ENCODE measurements at regions not wholly inside any gene's neighbourhood (a gene's known extent, or its start where the extent isn't known, plus 50 kb on each side); places are given as distances from the start of the nearest gene placed in this dataset.
A peak's percentile ranks its signal among the peaks of the same experiment; 100 is the strongest.

DNA sequence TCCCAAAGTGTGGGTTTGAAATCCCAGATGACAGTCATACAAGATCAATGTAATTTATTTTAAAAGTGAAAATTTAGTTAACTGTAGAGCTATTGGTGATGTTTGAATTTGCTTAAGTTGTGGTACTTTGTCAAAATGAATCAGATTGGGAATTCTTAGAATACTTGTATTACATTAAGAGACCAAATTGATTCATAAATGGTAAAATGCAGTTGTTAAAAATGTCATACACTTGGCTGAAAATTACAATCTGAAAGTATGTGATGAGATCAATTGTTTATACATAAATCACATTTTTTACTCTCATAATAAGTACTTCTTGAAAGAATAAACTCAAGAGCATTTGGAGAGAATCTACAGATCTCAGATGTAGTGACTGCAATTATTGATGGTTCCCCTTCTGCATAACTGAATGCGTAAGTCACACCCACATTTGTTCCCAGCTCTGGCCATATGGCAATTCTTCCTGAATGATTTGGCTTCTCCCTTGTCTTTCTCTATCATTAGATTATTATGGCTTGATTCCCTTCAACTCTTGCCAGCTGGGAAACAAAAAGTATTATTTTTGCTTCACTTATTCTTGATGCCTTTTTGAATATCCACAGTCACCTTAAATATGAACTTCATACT lies 558.5 kb downstream of the CPS1 start:
- no peak for DNase-seq
- intact Hi-C loops (cut with micrococcal nuclease) = no loop called here
- ATAC-seq = no peak

DNA sequence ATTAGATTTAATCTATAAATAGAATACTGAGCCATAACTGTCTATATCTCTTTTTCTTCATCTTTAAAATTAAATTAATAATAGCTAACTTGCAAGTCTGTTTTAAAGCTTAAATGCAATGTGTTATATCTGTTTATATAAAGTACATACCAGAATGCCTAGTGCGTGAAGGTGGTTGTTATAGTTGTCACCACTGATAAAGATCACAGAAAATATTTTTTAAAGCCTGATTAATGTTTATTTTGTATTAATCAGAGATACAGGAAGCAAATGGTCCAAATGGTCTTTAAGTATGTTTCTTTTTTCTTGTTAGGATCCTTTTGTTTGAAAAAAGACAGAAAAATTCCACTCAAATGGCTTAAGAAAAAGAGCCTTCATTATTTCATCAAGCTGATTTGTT lies 560.6 kb downstream of the CPS1 start:
- intact Hi-C loops (cut with micrococcal nuclease) = no loop called here
- ATAC-seq (no peak), DNase-seq (no peak)

DNA sequence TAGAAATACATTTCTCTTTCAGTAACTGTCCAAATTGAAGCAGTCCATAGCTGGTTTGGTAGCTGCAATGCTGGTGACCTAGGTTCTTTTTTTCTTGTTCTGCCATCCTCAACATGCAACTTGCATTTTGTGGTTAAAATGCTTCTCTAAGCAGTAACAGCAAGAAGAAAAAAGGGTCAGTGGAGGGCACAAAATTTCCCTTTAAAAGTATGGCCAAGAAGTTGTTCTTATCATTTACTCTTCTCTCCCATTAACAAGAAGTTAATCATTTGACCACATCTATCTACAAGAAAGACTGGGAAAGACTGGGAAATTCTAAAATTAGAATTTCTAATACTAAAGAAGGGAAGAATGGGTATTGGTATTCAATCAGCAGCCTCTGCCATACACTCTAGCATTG lies 569.9 kb downstream of the CPS1 start:
- intact Hi-C loops (cut with micrococcal nuclease) = no loop called here
- DNase-seq (no peak), ATAC-seq (no peak)

DNA sequence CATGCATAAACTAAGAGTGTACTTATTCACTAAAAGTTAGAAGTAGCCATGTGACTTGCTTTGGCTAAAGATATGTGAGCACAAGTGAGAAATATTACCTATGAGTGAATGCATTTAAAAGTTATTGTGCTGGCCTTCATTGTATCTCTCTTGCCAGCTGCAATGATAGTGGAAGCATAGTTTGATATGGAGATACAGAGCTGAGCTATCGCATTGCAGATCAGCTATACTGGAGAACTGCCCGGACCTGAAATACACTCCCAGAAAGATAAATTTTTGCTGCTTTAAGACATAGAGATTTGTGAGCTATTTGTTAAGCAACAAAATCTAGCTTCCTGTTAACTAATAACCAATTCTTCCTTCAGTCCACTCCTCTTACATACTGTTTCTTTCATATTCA lies 571.1 kb downstream of the CPS1 start:
- DNase-seq = no peak
- ATAC-seq = no peak
- intact Hi-C loops (cut with micrococcal nuclease) = no loop called here

DNA sequence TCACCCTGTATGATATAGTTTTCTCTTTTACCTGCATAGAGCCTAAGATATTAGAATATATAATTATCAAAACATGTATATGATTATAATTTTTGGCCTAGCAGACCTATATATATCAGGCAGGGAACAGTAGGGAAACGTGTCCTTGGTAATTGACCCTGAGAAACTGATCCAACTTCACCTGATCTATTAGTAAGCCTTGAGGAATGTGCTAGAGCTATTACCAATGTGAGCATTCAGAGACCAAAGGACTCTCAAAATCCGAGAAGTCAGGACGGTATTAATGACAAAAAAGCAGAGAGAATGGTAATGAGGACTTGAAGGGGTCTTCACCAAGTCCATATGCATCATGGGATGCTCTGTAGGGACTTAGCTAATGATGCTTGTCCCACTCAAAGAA lies 571.9 kb downstream of the CPS1 start:
- intact Hi-C loops (cut with micrococcal nuclease) = no loop called here
- ATAC-seq (no peak), DNase-seq (no peak)

GRCh38 chr2:211129798-211130197 lies 573.4 kb downstream of the CPS1 start:
- intact Hi-C loops (cut with micrococcal nuclease) = no loop called here
- DNase-seq (no peak), ATAC-seq (no peak)

- intact Hi-C loops (cut with micrococcal nuclease) = no loop called here
- ATAC-seq (no peak), DNase-seq (no peak)
Observed at GRCh38 chr2:211132046-211132445, 575.6 kb downstream of the CPS1 start.

GRCh38 chr2:211132573-211132972 lies 576.2 kb downstream of the CPS1 start:
- DNase-seq (no peak), ATAC-seq (no peak)
- intact Hi-C loops (cut with micrococcal nuclease) = no loop called here

DNA sequence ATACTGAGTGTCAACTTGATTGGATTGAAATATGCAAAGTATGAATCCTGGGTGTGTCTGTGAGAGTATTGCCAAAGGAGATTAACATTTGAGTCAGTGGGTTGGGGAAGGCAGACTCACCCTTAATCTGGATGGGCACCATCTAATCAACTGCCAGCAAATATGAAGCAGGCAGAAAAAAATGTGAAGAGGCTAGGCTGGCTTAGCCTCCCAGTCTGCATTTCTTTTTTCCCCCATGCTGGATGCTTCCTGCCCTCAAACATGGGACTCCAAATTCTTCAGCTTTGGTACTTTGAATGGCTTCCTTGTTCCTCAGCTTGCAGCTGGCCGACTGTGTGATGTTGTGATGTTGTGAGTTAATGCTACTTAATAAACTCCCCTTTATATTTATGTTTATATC lies 577.4 kb downstream of the CPS1 start:
- DNase-seq (no peak), ATAC-seq (no peak)
- intact Hi-C loops (cut with micrococcal nuclease) = no loop called here

DNA sequence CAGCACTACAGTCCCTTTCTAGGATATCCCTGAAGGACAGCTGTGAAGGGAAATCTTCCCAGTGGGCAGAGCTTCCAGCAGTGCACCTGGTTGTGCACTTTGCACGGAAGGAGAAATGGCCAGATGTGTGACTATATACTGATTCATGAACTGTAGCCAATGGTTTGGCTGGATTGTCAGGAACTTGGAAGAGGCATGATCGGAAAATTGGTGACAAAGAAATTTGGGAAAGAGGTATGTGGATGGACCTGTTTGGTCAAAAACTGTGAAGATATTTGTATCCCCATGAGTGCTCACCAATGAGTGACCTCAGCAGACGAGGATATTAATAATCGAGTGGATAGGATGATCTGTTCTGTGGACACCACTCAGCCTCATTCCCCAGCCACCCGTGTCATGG lies 582.2 kb downstream of the CPS1 start:
- intact Hi-C loops (cut with micrococcal nuclease) = no loop called here
- ATAC-seq (no peak), DNase-seq (no peak)

GRCh38 chr2:211141646-211142045 lies 585.2 kb downstream of the CPS1 start:
- no peak for ATAC-seq
- no peak for DNase-seq

DNA sequence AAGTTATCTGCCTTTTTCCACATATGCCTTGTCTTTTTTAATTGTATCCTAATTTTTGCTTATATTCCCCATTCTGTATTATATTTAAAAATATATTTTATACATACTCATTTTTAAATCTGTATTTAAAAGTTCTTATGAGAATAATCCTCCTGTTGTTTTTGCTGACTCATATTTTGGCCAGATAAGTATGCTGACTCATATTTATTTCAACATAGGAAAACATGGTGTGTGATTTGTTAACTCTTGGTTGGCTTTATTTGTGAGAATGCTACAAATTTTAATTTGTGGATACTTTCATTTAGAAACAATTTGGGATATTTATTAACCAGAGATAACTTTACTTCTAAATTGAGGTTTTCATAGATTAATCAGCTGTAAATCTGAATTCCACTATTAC lies 587.7 kb downstream of the CPS1 start:
- intact Hi-C loops (cut with micrococcal nuclease) = no loop called here
- ATAC-seq (no peak), DNase-seq (no peak)

More at GRCh38 chr2:211141646-211142045, 585.2 kb downstream of the CPS1 start:
- intact Hi-C loops (cut with micrococcal nuclease) = no loop called here

DNA sequence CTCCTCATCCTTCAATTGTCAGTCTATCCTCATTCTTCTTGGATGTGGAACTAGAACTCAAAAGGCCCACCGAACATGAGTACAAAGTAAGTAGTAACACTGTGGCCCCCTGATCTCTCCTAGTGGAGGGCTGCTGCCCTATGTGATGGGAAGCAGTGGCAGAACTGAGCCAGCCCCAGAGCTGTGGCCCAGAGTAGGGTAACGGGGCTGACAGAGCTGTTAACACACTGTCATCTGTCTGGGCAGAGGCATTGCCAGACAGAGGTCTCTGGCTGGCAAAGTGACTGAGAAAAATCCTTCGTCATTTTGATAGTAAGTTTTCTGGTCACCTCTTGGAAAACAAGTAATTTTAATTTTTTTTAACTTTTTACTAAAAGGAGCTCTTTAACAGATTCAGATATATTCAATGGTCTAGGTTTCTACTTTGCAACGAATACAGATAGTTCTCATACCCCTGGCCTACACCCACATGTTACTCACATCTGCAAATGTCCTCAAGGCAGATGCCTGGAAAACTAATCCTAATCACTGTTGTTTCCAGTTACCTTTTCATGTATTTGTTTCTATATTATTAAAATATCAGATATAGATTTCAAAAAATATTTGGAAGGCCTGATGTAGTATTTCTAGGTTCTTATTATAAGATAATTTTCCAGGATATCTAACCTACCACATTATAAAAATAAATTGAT lies 588.7 kb downstream of the CPS1 start:
- DNase-seq = no peak
- intact Hi-C loops (cut with micrococcal nuclease) = no loop called here

GRCh38 chr2:211149731-211150130 lies 593.3 kb downstream of the CPS1 start:
- DNase-seq = no peak
- intact Hi-C loops (cut with micrococcal nuclease) = no loop called here
- ATAC-seq = no peak

More for the DNA sequence above, 588.7 kb downstream of the CPS1 start:
- no peak for ATAC-seq

DNA sequence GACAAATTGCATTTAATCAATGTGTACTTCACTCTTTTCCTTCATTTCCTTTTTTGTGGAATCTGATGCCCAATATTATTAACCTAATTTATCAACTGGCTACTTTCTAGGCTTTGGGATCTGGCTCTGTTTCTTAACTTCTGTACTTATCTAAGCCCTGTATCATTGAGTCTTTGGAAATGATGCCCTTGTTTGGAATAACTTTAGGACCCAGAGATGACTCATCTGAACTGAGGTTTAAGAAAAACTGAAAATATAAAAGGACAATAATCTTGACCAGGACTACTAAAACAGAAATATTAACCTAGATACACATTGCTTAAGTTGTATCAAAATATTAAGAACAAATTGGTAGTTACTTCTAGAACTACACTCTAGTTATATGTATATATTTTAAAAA lies 600.8 kb downstream of the CPS1 start:
- intact Hi-C loops (cut with micrococcal nuclease) = no loop called here
- no peak for DNase-seq
- ATAC-seq = no peak

GRCh38 chr2:211157856-211158463 lies 601.6 kb downstream of the CPS1 start:
- peak; percentile 64 for ATAC-seq
- intact Hi-C loops (cut with micrococcal nuclease) = no loop called here
- peak; percentile 78 for DNase-seq

DNA sequence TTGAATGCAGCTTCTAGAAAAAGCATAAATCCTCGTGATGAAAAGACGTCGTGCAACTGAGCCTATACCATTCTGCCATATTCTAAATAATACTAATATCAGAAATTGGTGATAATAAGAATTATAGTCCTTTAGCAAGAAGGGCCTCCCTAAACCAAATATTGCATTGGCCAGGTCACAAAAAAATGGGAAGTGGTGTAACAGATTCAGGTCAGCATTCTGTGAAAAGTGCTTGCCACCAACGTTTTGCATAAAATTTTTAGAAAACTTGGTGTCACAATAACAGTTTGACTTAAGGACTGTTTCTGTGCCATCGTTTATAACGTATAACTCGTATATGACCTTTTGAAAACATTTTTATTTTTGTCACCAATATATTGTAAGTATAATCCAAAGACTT lies 603.6 kb downstream of the CPS1 start:
- ATAC-seq = no peak
- no peak for DNase-seq
- intact Hi-C loops (cut with micrococcal nuclease) = no loop called here

- DNase-seq = no peak
- ATAC-seq = no peak
- intact Hi-C loops (cut with micrococcal nuclease) = no loop called here
Observed at GRCh38 chr2:211161236-211161635, 604.8 kb downstream of the CPS1 start.

- no peak for ATAC-seq
- intact Hi-C loops (cut with micrococcal nuclease) = no loop called here
- DNase-seq = no peak
Observed at GRCh38 chr2:211162911-211163310, 606.5 kb downstream of the CPS1 start.

GRCh38 chr2:211170843-211171242 lies 614.4 kb downstream of the CPS1 start:
- intact Hi-C loops (cut with micrococcal nuclease) = no loop called here
- no peak for ATAC-seq
- DNase-seq = no peak

DNA sequence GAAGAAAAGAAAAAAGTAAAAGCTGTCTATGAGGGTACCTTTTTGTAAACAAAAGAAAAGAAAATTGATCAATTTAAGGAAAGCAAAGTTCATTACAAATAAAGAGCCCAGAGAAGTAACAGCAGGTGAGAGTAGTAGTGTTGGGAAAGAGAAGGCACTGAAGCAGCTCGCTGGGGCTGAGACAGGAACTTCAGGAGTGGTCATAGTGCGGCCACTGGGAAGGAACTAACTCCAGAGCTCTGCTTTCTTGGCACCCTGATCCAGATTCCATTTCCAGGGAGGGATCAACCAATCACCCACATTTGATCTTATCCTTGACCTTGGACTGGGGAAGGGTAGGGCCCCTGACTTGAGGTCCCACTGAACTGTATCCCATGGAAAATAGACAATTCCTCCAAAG lies 617.6 kb downstream of the CPS1 start:
- no peak for DNase-seq
- intact Hi-C loops (cut with micrococcal nuclease) = no loop called here
- no peak for ATAC-seq

All from left ventricle myocardium superior (tissue), 1 donor.